HG02852 (cell line): ENCODE measurements at regions not wholly inside any gene's neighbourhood (a gene's known extent, or its start where the extent isn't known, plus 50 kb on each side); places are given as distances from the start of the nearest gene placed in this dataset.

Experiments used
- ATAC-seq: cut with Tn5 transposase; IDR thresholded peaks from one replicate; pipeline ENCODE4 v1.9.1; 2021; ENCODE audit warnings: mild to moderate bottlenecking, moderate library complexity; ENCODE audit not compliant: unreplicated experiment

DNA sequence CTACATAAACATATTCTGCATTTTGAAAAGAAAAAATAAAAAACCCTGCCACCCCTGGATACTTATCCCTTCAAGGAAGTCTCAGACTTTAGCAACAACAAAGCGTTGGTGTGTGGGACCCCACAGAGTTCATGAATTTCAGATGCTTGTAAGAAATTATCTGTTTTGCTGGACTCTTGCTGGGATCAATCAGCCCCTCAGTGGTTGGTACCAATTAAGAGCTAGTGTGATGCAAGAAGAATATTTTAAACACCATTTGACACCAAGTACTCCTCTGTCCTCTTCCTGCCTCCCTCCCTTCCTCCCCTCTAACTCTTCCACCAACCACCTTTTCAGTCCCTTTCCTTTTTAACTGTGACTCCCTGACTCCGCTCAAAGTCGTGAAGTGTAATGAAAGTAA lies 51.5 kb downstream of the SST start:
- no peak for ATAC-seq

DNA sequence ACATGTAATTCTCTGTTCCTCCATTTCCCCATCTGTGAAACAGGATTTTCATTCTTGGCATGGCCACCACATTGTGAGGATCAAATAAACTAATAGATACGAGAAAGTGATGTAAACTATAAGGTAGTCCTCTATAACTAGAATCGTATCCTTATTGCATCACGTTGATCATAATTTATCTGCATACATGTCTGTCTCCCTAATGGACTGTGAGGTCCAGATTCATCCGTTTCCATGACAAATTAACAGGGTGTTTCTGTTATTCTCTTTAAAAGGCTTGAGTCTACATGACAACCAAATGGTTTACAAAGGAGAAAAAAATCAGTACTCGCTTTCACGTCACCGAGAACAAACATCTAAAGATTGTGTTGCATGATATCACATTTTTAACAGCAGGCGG lies 53.0 kb downstream of the SST start:
- ATAC-seq: no peak

DNA sequence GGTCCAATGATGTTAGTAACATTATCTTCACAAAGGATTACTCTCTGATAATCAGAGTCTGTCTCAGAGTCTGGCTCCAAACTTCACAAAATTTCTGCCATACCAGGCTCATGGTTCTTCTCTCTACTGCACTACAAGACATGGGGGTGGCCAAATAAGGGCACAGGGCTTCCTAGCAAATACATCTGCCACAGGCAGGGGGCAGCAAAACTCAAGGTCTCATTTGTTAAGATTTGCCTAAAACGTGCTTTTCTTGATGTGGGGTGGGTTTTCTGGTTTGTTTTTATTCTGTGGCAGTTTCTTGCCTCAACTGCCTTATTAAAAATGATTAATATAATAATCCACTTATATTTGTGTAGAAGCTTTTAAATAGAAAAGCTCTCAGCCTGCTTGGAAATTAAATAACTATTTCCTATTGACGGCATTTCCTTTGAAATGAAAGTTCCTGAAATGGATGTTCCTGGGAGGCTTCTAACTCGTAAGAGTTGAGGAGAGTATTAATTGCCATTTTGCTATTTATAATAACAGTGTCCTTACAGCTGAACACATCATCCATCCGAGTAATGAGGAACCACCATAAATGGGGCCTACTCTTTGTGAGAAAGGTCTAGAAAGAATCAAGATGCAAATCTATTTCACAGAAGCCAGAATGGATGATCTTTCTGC lies 53.8 kb downstream of the SST start:
- peak; percentile 66 for ATAC-seq

DNA sequence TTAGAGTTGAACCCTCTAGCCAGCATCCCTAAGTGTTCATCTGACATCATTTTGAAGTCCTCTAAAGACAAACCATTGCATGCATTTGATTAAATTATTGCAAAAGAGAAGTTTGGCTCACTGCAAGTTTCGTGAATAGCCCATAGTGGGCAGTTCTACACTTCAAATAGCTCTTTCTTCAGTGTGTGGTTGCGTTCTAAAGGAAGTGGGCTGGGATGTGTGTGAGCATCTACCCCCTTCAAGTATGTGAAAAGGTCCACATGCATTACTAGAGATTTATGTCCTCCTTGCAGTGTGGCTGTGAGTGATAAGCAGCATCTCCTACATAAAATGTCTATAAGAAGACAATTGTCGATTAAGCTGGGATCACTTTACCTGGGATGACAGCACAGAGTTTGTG lies 54.6 kb downstream of the SST start:
- ATAC-seq: no peak

DNA sequence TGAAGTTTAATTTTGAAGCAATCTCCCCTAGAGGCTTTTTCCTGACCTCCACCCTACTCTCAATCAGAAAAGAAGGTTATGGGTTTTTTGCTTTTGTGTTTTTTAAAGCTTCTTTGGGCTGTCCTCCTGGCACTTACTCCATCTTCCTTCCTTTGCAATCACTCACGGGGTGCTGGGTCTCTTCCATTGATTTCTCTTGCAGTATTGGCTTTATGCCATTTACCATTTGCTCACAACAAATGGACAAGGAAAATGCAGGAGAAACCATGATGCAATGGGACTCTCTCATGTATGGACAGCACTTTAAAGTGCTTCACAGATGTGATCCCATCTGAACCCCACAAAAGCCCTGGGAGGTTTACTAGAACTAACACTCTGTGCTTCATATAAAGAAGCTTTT lies 57.5 kb downstream of the SST start:
- no peak for ATAC-seq

DNA sequence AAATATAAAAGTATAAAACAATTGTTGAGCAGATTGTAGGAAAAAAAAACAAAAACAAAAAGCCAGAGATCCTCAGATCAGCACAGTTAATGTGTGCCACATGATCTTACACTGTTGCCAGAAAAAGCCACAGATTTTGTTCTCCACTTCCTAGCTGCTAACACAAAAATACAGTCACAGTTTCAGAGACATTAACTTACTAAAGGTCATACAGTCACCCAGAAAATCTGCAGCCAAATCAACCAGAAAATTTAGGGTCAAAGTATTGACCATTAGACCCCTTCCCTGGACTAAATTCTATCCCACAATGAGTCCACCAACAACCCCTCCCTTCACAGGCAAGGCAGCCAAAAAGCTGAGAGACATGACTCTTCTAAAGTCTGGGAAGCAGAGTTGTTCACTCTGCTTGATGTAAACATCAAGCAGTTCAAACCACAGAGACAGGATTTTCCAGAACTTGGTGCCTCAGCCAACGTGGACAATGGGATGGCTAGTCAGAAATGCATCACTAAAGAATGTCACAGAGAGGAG lies 59.1 kb downstream of the SST start:
- ATAC-seq: no peak

DNA sequence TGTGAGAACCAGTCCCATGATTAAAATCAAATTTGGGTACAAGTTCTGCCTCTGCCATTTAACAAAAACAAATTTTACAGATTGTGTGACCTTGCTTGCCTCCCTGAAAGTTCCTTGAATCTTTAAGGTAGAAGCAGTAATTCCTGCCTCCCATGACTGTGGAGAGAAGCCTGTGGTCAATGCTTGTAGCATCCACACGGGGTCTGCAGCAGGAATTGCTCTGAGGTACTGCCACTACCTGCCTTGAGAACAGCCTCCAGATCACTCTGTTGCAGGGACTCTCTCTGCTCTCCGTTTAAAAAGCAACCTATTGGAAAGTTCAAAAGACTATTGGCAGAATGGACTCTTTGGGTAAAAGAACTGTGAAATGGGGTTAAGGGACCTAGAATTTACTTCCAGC lies 75.9 kb downstream of the SST start:
- no peak for ATAC-seq

DNA sequence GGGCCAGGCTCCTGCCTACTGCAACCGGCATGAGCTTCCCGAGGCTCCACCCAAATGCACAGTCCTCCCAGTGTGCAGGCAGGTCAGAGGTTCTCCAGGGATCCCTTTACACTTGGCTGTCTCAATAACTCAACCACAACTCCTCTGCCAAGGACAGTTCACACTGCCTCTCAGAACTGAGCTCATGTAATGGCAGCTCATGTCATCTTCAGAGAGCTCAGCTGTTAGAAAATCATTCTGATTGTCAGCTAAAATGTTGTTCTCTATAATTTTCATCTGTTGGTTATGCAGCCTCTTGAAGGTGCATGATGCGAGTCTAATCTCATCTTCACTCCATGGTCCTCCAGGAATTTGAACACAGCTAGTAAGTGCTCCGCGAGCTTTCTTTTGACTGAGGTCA lies 76.7 kb downstream of the SST start:
- ATAC-seq: no peak

DNA sequence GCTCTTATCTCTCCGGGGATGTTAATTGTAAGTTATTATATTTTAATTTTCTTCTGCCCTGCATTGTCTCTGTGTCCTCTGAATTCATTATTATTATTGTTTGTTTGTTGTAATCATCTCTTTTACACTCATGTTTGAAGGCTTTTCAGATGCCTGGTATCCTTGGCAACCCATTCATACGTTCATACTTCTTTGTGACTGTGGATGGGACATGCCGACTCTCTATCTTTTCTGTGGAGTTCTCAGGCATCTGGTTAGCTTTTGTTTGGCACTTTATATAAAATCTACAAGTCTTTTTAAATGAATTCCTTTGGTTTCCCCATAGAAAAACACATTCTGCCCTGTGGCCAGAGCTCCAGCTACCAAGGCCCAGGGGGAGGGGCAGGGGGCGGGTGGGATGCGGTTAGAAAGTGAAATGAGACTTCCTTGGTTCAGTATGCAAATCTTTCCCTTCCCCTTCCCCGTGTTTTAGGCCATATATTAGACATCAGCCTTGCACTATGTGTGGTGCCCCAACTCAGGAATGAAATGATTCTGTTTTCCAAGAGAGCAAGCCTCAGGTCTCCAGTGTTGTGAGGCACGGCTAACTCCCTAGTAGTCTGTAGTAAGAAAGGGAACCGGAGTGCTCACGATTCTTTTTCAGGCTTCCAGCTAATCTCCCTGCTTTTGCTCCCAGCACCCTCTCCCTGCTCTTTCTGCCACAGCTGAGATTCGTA lies 79.2 kb downstream of the SST start:
- no peak for ATAC-seq

DNA sequence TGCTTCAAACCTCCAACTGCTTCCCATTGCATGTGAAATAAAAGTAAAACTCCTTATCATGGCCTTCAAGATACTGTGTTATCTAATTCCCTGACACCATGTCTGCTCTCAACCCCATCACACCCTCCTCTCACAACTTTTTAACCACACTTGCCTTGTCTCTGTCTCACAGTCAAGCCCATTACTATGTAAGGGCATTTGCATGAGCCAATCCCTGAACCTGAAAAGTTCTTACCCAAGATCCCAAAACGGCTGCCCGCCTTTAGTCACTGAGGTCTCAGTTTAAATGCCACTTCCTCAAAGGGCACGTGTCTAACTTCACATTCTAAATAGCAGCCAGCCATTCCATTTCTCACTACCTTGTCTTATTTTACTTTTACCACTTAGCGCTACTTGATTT lies 83.1 kb downstream of the SST start:
- no peak for ATAC-seq

DNA sequence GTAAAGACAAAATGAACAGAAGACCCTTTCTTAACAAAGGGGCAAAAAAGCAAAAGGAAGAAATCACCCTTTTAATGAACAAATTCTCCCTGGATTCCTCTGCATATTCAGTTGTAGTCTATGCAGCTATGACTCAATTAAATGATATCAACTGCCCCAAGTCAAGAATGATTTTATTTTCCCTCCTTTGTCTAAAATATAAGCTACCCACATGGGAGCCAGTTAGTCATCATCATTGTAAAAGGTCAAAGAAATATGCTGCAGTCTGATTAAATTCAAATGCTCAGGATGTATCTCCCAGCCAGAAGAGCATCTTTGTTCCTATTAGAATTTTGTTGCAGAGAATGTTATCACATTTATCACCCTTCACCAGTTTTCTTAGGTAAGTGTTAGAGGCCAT lies 84.0 kb downstream of the SST start:
- ATAC-seq: no peak

DNA sequence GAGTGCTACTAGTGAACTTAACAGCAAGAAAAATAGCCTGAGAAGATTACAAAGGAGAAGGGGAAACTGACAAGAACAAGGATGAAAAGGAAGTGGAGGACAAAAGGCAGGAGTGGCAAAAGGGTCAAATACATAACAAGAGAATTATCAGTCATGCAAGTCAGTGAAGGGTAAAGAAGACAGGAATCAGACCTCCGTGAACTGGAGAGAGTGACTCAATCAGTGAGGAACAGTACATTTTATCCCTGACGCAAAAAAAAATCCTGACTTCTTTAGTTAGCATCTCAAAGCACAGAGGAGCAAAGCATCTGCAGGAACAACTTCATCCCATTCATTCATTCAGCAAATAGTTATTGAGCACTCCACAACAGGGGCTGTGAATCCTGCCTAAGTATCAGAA lies 97.8 kb downstream of the SST start:
- ATAC-seq: no peak

DNA sequence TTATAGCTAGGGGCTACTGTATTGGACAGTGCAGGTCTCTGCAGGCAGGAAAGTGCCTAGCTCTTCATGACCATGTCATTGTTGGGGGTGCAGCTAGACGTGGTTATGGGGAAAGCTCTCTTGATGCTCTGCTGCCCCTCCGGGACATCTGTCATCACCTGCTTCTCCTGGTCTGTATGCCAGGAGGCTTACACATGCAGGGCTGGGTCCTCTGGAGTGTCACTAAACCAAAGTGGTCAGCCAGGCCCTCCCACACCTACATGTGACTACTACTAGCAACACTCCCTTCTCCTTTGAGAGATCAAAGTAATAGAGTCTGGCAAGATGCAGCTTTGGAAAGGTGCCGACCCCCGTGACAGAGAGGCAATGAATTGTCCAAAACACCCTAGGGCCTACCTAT lies 98.5 kb downstream of the SST start:
- ATAC-seq: no peak

DNA sequence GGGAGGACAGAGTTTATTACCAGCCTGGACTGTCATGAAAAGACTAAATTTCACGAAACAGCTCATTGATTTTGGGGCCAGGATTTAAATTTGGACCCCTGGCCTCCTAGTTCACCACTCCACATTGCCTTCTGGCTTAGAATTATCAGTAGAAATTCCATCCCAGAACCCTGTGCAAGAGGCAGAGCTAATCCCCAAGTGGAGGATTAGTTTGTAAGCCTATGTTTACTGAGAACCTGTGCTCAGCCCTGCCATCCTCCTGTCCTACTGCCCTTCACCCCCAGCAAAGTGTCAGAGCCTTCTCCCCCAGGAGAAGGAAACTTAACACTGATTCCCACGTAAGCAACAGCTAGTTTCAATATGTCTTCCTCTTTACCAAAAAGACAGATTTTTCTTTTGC lies 99.4 kb downstream of the SST start:
- no peak for ATAC-seq

DNA sequence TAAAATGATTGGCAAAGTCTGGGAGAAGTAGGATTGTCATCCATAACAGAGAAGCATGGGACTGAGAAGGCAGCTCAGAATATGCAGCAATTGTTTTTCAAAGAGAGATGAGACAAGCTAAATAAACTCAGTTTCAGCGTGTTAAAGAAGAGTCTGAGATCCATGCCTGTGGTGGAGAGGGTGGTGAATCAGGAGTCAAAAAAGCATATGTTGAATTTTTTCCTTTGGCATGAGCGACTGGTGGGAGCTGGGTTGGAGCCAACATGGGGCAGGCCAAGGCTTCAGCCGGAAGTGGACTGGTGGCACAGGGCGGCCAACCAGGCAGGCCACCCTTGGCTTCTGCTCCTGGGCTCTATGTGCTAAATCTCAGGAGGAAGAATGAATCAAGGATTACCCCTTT lies 102.0 kb downstream of the SST start:
- ATAC-seq: no peak

DNA sequence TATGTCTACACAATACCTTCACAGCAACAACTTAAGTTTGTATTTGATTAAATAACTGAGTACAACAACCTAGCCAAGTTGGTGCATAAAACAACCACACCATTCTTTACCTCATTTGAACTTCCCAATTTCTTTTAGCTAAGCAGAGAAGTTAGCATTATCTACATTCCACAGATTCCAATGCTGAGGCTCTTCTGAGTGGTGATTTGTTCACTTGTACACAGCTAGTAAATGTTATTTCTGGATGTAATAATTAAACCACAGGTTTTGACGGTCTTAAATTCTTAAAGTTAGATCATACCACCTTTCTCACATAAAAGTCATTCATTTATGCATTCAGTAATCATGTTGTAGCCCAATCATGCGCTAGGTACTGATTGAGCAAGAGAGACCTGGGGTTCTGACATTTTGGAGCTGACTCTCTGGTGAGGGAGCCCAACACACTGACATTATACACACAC lies 102.5 kb downstream of the SST start:
- ATAC-seq: no peak

DNA sequence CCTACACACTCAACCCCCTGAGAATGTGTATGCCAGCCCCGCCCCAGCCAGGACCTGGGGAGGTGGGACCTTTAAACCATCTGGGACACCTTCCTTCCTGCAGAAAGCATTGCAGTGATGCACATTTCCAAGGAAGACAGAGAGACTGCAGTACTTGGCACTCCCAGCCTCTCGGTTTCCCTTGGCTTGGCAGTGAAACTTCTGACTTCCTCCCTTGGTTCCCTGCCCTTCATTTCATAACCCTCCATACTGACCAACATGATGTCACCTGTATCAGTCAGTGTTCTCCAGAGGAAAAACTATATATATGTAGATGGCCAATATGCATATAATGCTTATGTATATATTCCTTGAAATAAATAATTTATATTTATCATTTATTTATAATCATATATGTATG lies 103.2 kb downstream of the SST start:
- no peak for ATAC-seq

DNA sequence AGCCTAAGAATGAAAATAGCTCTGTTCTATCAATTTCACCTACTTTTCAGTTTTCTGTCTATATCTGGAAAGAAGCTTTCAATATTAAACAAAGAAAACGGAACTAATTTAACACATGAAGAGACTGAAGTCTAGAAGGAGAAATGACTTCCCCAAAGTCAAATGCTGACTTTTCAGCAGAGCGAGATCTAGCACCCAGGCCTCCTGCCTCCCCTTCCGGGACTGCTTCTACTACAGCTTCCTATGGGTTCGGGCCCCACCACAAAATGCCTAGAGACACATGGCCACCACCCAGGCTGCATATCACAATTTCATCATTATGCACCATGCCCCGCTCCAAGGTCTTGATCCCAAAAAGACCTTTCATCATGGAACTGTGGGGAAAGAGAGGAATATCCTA lies 104.5 kb downstream of the SST start:
- ATAC-seq: no peak

DNA sequence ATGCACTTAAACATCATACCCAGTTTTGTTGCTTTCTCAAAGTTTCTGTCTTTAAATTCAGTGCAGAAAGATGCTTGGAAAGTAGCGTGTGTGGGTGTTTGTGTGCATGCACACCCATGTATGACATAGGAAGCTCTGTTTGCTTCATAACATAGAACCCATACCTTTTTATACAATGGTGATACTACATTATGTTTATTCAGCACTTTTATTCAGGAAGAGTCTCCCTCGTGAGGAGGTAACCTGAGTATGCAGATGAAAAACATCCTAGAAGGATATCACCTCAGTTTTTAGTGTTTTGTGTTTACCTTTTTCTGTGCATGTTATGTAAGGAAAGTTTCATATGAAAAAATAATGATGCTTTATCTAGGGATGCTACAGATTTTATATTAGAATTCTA lies 111.2 kb downstream of the SST start:
- ATAC-seq: no peak

DNA sequence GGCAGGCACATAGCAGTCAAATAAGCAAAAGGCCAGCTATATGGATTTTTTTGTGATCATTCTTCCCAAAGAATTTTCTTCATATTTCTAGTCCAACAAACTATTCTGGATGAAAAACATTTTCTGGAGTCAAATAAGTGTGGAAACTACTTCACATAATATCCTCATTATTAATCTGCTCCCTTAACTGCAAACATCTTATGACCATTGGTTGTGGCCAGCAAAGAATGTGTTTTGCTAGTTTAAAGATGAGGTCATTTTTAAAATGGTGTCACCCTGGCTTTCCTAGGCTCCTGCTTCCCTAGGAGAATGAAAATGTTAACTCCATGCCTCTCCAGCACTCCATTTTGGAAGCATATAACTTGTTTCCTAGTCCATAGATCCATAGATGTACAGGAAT lies 118.8 kb downstream of the SST start:
- ATAC-seq: no peak

DNA sequence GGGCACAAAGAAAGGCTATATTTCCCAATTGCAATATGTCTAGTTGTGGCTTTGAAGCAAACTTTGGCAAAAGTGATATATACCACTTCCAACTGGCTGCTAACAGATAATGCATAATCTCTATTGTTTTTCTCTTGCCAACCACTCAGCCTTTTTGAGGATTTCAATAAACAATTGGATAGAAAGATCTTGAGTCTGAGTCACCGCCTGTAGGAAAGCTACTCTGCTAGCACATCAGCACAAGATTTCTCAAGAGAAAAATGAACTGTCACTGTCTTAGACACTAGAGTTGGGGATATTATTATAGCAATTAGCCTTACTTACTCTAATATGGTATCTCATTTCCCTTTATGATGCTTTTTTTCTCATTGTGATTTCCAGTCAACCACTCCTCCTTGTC lies 119.7 kb downstream of the SST start:
- no peak for ATAC-seq

DNA sequence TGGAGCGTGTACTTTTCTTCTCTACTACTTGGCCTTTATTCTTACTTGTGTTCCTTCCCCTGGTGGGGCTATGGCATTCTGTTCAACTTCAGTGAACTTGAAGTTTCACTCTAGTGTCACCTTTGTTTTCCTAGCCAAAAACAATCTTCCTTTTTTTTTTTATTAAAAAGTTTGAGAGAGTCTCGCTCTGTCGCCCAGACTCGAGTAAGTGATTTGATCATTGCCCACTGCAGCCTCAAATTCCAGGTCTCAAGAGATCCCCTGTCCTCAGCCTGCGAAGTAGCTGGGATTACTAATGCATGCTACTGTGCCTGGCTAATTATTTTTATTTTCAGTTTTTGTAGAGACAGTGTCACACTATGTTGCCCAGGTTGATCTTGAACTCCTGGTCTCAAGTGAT lies 124.8 kb downstream of the SST start:
- ATAC-seq: no peak

DNA sequence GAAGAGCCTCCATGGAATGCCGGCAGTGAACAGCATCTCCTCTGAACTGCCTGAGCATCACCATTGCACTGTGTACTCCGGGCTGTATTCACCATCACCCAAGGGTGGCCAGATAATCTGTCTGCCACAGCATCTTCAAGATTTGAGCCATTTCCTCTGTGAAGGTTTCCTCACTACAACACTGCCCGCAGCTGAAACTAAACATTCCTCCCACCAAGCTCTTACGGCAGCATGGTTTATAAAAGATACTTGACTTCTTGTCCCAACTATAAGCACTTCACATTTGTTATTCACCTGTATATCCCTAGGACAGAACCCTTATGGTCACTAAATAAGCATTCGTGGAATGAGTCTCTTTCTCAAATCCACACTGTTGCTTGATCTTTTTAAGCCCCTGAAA lies 125.9 kb downstream of the SST start:
- no peak for ATAC-seq
